HG03196 (cell line): ENCODE measurements at regions not wholly inside any gene's neighbourhood (a gene's known extent, or its start where the extent isn't known, plus 50 kb on each side); places are given as distances from the start of the nearest gene placed in this dataset.

Source experiments
- ATAC-seq: cut with Tn5 transposase; IDR thresholded peaks from one replicate; pipeline ENCODE4 v1.9.1; 2021; ENCODE audit not compliant: unreplicated experiment

GRCh38 chr16:52896478-52897164 is 156.1 kb downstream of the CHD9NB start:
- ATAC-seq: no peak

DNA sequence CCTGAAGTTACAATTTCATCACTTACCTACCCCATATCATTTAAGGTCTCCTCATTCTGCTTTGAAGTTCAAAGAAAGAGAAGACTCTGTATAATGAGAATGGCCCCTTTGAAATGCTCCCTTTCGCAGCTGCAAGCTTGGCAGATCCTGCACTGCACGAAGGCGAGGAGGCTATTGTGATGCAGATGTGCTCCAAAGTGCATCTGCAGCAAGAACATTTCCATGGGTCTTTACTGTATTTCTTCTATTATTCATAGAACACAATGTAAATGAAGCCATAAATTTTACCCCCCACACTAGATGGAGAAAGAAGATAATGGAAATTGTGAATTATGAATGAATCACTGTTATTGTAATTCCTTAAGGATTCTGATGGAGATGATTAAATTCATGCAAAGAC is 178.7 kb downstream of the CHD9NB start:
- ATAC-seq: no peak

- ATAC-seq: no peak
These were observed 180.0 kb downstream of the CHD9NB start for GRCh38 chr16:52872731-52873130.

DNA sequence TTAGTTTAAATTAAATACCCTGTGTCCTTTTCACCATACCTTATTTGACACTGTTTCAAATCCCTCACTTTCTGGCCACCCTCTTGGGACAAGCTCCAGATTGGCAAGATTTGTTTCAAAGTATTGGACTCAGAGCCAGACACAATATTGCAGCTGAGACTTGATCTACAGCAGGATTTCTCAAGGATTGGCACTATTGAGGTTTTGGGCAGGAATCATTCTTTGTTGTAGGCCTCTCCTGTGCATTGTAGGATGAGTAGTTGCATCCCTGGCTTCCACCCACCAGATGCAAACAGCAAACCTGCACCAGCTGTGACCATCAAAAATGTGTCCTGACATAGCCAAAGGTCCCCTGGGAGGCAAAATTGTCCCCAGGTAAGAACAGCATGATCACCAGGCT is 181.2 kb downstream of the CHD9NB start:
- no peak for ATAC-seq

DNA sequence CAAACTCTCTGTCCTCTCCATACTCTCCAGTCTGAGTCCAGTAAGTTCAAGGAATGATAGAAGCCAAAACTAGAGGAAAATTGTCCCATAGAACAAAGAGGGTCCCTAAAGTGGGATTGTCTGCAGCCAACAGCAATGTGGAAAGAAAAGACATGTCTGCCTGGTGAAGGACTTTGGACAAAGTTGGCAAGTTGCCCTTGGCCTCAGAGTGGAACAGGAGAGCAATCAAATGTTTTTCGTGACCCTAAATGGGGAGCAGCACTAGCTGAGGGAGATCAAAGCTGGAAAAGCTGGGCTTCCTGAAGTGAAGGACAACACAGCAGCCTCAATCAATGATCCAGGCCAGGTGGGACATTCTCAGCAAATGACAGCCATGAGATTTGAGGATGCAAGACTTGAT is 183.5 kb downstream of the CHD9NB start:
- ATAC-seq: no peak

- no peak for ATAC-seq
These were observed 189.7 kb downstream of the CHD9NB start for GRCh38 chr16:52863000-52863399.

DNA sequence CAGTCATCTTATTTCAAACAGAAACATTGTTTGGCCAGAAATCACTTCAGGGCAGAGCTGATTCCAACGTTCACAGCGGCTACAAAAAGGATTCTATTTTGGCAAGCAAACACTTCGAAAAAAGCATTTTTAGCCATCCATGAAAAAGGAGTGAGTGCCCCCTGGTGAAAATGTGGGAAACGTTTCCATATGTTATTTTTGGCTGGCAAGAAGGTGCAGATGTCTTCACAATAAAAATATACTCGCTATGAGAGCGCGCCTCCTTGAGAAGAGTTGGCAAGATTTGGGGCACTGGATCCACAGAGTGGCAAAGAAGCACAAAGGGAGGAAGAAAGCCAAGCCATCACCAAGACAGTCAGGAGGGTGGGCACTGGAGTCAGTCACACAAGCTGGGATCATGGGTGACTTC is 191.1 kb downstream of the CHD9NB start:
- ATAC-seq: no peak

- ATAC-seq: no peak
These were observed 197.2 kb downstream of the CHD9NB start for GRCh38 chr16:52855463-52855862.

GRCh38 chr16:52852978-52853377 is 199.7 kb downstream of the CHD9NB start:
- no peak for ATAC-seq

- ATAC-seq: no peak
These were observed 201.4 kb downstream of the CHD9NB start for GRCh38 chr16:52851211-52851740.

GRCh38 chr16:52843381-52843780 is 209.3 kb downstream of the CHD9NB start:
- ATAC-seq: no peak

DNA sequence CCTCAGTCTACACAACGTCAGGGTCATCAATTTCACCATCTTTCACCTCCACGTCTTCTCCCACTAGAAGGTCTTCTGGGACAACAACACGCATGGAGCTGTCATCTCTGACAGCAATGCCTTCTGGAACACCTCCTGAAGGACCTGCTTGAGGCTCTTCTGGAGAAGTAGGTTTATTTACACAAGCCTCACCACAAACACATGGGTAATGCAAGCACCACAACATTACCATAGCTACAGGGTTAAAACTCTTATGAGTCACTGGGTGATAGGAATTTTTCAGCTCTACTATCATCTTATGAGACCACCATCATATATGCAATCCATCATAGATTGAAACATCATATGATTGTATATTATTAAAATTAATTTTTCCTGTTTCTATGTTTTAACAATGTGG is 215.4 kb downstream of the CHD9NB start:
- ATAC-seq: no peak

DNA sequence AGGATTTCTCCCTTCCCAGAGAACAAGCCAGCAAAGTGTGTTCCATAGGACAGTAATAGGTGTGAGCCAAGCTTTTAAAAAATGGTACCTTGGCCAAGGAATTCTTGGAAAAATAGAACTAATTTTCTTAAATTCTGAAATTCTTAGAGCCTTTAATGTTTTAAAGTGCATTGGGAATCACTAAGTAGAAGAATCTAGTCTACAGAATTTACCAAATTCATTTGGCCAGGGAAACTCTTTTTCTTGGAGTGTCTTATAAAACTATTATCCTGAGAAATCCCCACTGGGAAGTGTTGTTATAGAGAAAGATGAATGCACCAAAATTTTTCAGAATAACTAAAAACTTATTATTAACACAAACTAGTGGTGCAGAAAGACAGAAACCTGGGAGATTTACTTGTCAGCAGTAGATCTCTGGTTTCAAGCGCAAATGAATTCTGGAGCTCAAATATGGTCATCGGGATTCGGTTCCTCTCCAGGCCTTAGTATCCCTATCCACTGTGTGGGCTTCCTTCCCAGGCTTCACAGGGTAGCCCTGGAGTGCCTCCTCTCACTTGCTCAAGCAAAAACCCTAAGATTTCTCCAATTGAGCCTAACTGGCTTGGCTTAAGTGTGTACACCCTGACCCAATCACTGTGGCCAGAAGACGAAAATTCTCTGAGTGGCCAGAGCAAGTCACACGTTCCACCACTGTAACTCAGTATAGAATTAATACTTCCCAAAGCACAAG is 217.8 kb downstream of the CHD9NB start:
- ATAC-seq: no peak

- no peak for ATAC-seq
These were observed 219.9 kb downstream of the CHD9NB start for GRCh38 chr16:52832771-52833170.

DNA sequence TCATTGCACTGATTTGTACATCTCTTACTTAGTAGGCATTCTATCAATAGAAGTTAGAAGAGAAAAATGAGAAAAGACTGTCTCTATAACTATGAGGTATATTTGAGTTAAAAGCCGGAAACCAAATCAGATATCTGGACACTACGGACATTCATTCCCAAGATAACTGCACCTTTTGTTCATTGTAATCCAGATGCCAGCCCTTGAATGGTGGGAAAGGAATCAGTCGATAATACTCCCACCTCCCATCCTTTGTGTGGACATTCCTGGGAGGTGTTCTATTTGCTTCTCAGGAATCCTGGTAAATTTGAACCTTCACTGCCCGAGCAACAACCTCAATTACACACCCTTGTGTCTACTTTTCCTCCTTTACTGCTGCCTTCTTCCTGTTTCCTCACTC is 225.2 kb downstream of the CHD9NB start:
- ATAC-seq: no peak

- ATAC-seq: no peak
These were observed 226.8 kb downstream of the CHD9NB start for GRCh38 chr16:52825892-52826291.

DNA sequence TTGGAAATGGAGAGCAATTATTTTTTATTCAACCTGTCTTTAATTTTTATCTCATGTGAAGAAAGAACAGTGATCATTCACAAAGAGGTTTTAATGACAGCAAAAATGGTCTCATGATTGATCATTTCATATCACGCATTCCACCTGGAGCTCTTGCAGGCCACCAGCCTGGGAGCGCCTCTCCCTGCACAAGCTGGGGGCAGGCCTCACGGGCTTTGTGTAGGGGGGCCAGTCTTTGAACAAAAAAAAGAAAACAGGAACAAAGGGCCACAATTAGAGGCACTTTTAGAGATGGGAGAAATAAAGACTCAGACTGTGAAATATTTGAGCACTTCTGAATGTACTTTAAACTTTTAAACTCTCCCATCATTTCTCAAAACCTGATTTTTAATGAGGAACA is 232.9 kb downstream of the CHD9NB start:
- ATAC-seq: no peak

- no peak for ATAC-seq
These were observed 233.3 kb downstream of the CHD9NB start for GRCh38 chr16:52819405-52819804.

GRCh38 chr16:52817696-52818095 is 235.0 kb downstream of the CHD9NB start:
- ATAC-seq: no peak

DNA sequence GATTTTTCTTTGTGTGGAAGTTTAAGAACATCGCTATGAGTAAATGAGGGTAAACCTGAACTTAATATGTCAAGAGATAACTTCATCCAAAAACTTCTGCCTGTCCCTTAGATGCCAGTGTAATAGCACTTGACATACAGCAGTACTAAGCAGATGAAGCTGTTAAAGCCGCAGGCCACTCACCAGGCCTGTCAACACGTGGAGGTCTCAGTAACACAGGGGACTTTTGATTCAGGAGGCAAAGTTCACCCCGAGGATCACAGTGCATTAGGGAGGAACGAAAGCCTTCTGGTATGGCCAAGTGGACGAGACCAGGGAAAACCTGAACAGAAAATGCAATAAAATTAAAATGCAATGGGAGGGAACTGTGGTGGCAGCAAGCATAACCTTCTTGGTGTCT is 235.7 kb downstream of the CHD9NB start:
- ATAC-seq: no peak

DNA sequence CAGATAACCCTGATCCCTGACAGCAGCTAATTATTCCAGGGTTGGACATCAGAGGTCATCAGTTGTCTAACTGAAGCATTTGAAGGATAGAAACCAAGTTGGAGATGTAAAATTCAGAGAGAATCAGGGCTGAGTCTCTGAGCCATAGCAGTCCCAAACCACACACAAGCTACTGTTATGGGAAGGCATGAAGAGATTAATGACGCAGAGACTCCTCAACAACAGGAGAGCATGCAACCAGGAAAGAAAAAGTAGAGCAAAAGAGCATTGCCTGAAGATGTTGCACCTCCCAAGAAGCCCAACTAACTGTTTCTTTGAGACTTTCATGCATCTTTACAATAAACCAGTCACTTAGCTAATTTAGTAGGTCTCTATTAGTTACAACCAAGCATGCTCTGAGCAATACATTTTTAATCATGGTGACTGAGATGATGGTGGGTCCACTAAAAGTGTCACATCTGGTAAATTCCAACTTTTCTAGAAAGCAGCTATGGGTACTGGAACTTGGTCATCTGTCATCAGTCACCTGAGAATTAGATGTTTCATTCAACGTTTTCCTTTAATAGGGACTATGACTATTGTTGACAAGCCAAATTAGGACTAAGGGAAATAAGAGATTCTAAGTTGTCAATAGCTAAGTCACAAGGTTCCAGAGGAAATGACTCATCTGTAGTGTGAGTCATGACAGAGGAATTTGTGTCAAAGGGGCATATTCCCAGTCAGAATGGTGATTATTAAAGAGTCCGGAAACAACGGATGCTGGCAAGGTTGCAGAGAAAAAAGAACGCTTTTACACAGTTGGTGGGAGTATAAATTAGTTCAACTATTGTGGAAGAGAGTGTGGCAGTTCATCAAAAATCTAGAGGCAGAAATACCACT is 239.8 kb downstream of the CHD9NB start:
- no peak for ATAC-seq
